Activated CD4-positive, alpha-beta memory T cell treated with anti-CD3 and anti-CD28 coated beads for 36 hours (primary cell): ENCODE measurements at regions not wholly inside any gene's neighbourhood (a gene's known extent, or its start where the extent isn't known, plus 50 kb on each side); places are given as distances from the start of the nearest gene placed in this dataset.

Experiments
- CTCF ChIA-PET: fragments of 350-600 bp; sonication (Branson Sonifier 250); formaldehyde crosslinking; loops from one replicate; lab custom pipeline; 2021; ENCODE audit warnings: antibody characterized with exemption, inconsistent platforms; lab: Charles Lee
- POLR2A ChIA-PET: fragments of 350-600 bp; sonication (Branson Sonifier 250); formaldehyde crosslinking; loops from one replicate; lab custom pipeline; 2021; ENCODE audit warnings: antibody characterized with exemption; lab: Charles Lee
- DNase-seq: peaks from one replicate; pipeline ENCODE4 v3.0.0-alpha.2; 2020
- H3K27ac Mint-ChIP-seq: one replicate; pipeline ENCODE4 v1.8.0; 2021; ENCODE audit warnings: mixed read lengths
- H3K27me3 Mint-ChIP-seq: one replicate; pipeline ENCODE4 v1.8.0; 2021; ENCODE audit warnings: mixed read lengths
- H3K36me3 Mint-ChIP-seq: one replicate; pipeline ENCODE4 v1.8.0; 2021; ENCODE audit warnings: mixed read lengths
- H3K4me1 Mint-ChIP-seq: one replicate; pipeline ENCODE4 v1.8.0; 2021; ENCODE audit warnings: low read depth, mixed read lengths
- H3K4me3 Mint-ChIP-seq: one replicate; pipeline ENCODE4 v1.8.0; 2021; ENCODE audit warnings: mild to moderate bottlenecking, mixed read lengths
- H3K9me3 Mint-ChIP-seq: one replicate; pipeline ENCODE4 v1.8.0; 2021; ENCODE audit warnings: mixed read lengths
- intact Hi-C: fragments of 100-400 bp; cut with micrococcal nuclease; formaldehyde crosslinking; loops from one replicate; pipeline ENCODE4 v1.15.1; 2023

- ChIA-PET CTCF (interaction anchor here (0.7 to 1.2 kb wide), 2 partner anchors 211 kb away, joined by 3 to 4 read pairs; no protein-coding TSS in a partner anchor), POLR2A (no interaction called here)
- Mint-ChIP-seq H3K27me3 (no peaks in the 10 kb centered on the region), H3K36me3 (no peaks in the 10 kb centered on the region), H3K4me1 (peaks cover 14% of the 10 kb centered on the region), H3K27ac (no peak overlapping the region), H3K9me3 (no peaks in the 10 kb centered on the region), H3K4me3 (no peak overlapping the region)
- DNase-seq: no peak
- intact Hi-C loops: no loop called here
Observed at GRCh38 chr14:100434911-100435438, 111.8 kb downstream of the SLC25A47 start.

- H3K27me3 Mint-ChIP-seq: no peaks in the 10 kb centered on the region
- ChIA-PET POLR2A (no interaction called here), CTCF (interaction anchor here (0.7 kb wide), 1 partner anchor 210 kb away, joined by 3 read pairs; no protein-coding TSS in a partner anchor)
- no peak overlapping the region for H3K4me3 Mint-ChIP-seq
- H3K4me1 Mint-ChIP-seq: peaks cover 14% of the 10 kb centered on the region
- no peaks in the 10 kb centered on the region for H3K9me3 Mint-ChIP-seq
- H3K27ac Mint-ChIP-seq: no peak overlapping the region
- intact Hi-C loops: no loop called here
- DNase-seq: no peak
- no peaks in the 10 kb centered on the region for H3K36me3 Mint-ChIP-seq
Observed at GRCh38 chr14:100435459-100435858, 112.3 kb downstream of the SLC25A47 start.

DNA sequence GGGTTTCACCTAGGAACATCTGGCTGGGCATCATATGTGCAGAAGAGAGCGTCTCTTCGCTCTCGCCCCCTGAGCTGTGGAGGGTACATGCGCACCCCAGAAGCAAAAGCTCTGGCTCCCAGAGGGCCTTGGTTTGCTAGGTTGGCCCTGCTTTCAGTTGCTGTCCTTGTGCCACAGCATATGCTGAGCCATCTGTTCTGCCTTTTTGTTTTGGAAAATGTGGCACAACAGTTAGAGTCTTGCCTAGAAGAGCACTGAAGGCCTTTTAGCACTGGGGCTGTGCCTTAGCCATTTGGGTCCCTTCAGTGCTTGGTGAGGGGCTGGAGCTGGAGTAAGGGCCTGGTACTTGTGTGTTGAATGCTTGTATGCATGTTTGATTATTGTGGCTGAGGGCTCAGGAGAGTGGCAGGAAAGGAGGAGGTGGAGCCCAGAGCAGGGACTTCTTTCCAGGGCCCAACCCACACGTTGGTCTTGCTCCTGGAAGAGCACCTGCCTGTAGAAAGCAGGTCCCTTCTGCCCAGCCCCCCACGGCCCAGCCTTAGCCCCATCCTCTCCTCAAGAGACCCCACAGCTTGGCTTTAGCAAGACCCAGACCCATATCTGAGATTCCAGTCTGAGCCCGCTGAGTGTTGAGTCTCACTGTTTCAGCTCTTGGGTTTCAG lies 113.7 kb downstream of the SLC25A47 start:
- Mint-ChIP-seq H3K9me3 (no peaks in the 10 kb centered on the region), H3K36me3 (no peaks in the 10 kb centered on the region), H3K27ac (no peak overlapping the region), H3K27me3 (no peaks in the 10 kb centered on the region), H3K4me3 (no peak overlapping the region), H3K4me1 (peaks cover 23% of the 10 kb centered on the region)
- DNase-seq: no peak
- intact Hi-C loops: no loop called here
- POLR2A ChIA-PET: interaction anchor here (0.7 kb wide), 1 partner anchor 9 kb away, joined by 3 read pairs; no protein-coding TSS in a partner anchor
- CTCF ChIA-PET: interaction anchor here (0.5 to 1.5 kb wide), 3 partner anchors 11 to 918 kb away, joined by 3 to 5 read pairs (median 4); no protein-coding TSS in a partner anchor

GRCh38 chr14:100438271-100438670 lies 115.1 kb downstream of the SLC25A47 start:
- no peaks in the 10 kb centered on the region for H3K9me3 Mint-ChIP-seq
- H3K27me3 Mint-ChIP-seq: no peaks in the 10 kb centered on the region
- H3K27ac Mint-ChIP-seq: no peak overlapping the region
- H3K36me3 Mint-ChIP-seq: no peaks in the 10 kb centered on the region
- ChIA-PET CTCF (interaction anchor here (1.0 to 3.2 kb wide), 2 partner anchors 10 to 208 kb away, joined by 3 to 25 read pairs; no protein-coding TSS in a partner anchor), POLR2A (no interaction called here)
- no peak for DNase-seq
- intact Hi-C loops: no loop called here
- H3K4me1 Mint-ChIP-seq: peaks cover 23% of the 10 kb centered on the region
- H3K4me3 Mint-ChIP-seq: no peak overlapping the region

GRCh38 chr14:100438678-100439592 lies 115.8 kb downstream of the SLC25A47 start:
- intact Hi-C loops: no loop called here
- DNase-seq: peak; percentile 77
- H3K4me3 Mint-ChIP-seq: no peak overlapping the region
- H3K27ac Mint-ChIP-seq: no peak overlapping the region
- H3K9me3 Mint-ChIP-seq: no peaks in the 10 kb centered on the region
- H3K4me1 Mint-ChIP-seq: peaks cover 23% of the 10 kb centered on the region
- ChIA-PET POLR2A (no interaction called here), CTCF (interaction anchor here (1.0 to 3.2 kb wide), 3 partner anchors 10 to 214 kb away, joined by 3 to 25 read pairs (median 4); no protein-coding TSS in a partner anchor)
- H3K36me3 Mint-ChIP-seq: no peaks in the 10 kb centered on the region
- H3K27me3 Mint-ChIP-seq: no peaks in the 10 kb centered on the region

- intact Hi-C loops: loop anchor here (5.0 kb wide), 1 partner anchor 208 kb away; no protein-coding TSS in a partner anchor
- ChIA-PET CTCF (interaction anchor here (1.2 to 3.2 kb wide), 2 partner anchors 207 to 214 kb away, joined by 4 to 25 read pairs; no protein-coding TSS in a partner anchor), POLR2A (no interaction called here)
- DNase-seq: no peak
- no peaks in the 10 kb centered on the region for H3K36me3 Mint-ChIP-seq
- no peaks in the 10 kb centered on the region for H3K27me3 Mint-ChIP-seq
- H3K27ac Mint-ChIP-seq: no peak overlapping the region
- no peak overlapping the region for H3K4me3 Mint-ChIP-seq
- no peaks in the 10 kb centered on the region for H3K9me3 Mint-ChIP-seq
- peaks cover 15% of the 10 kb centered on the region for H3K4me1 Mint-ChIP-seq
Observed at GRCh38 chr14:100439781-100440180, 116.6 kb downstream of the SLC25A47 start.

GRCh38 chr14:100440207-100440631 lies 117.1 kb downstream of the SLC25A47 start:
- DNase-seq: peak; percentile 49
- no peaks in the 10 kb centered on the region for H3K36me3 Mint-ChIP-seq
- no peaks in the 10 kb centered on the region for H3K27me3 Mint-ChIP-seq
- H3K4me3 Mint-ChIP-seq: no peak overlapping the region
- ChIA-PET CTCF (interaction anchor here (0.6 to 3.2 kb wide), 3 partner anchors 87 to 213 kb away, joined by 3 to 25 read pairs (median 4); no protein-coding TSS in a partner anchor), POLR2A (no interaction called here)
- peaks cover 15% of the 10 kb centered on the region for H3K4me1 Mint-ChIP-seq
- H3K9me3 Mint-ChIP-seq: no peaks in the 10 kb centered on the region
- intact Hi-C loops: loop anchor here (5.0 kb wide), 1 partner anchor 207 kb away; no protein-coding TSS in a partner anchor
- no peak overlapping the region for H3K27ac Mint-ChIP-seq

DNA sequence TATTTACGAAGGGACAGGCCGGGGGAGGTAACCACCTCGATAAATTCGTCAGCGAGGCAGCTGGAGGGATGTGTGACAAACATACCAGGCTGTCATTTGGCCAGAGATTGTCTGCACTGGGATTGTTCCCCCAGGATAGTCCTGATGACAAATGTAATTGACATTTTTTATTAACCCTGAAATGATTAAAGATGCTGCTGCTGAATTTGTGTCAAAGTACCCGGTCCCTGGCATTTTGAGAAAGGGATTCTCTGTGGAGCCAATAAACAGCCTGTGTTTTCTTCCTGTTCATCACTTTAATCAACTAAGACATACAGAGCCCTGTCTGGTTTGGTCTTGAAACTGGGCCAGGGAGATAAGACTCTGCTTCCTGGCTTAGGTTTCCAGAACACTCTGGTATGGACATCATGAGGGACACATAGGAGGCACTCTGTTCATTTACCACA lies 117.6 kb downstream of the SLC25A47 start:
- peaks cover 15% of the 10 kb centered on the region for H3K4me1 Mint-ChIP-seq
- no peak overlapping the region for H3K27ac Mint-ChIP-seq
- DNase-seq: no peak
- H3K36me3 Mint-ChIP-seq: no peaks in the 10 kb centered on the region
- intact Hi-C loops: loop anchor here (5.0 kb wide), 1 partner anchor 207 kb away; no protein-coding TSS in a partner anchor
- CTCF ChIA-PET: interaction anchor here (0.6 to 3.2 kb wide), 2 partner anchors 87 to 206 kb away, joined by 3 to 25 read pairs; no protein-coding TSS in a partner anchor
- no peaks in the 10 kb centered on the region for H3K9me3 Mint-ChIP-seq
- no peaks in the 10 kb centered on the region for H3K27me3 Mint-ChIP-seq
- POLR2A ChIA-PET: no interaction called here
- no peak overlapping the region for H3K4me3 Mint-ChIP-seq

GRCh38 chr14:100441271-100441947 lies 118.3 kb downstream of the SLC25A47 start:
- ChIA-PET POLR2A (no interaction called here), CTCF (no interaction called here)

GRCh38 chr14:100442036-100442435 lies 118.9 kb downstream of the SLC25A47 start:
- Mint-ChIP-seq H3K27ac (no peak overlapping the region), H3K9me3 (no peaks in the 10 kb centered on the region), H3K27me3 (no peaks in the 10 kb centered on the region), H3K4me3 (no peak overlapping the region), H3K4me1 (peaks cover 20% of the 10 kb centered on the region), H3K36me3 (no peaks in the 10 kb centered on the region)
- POLR2A ChIA-PET: no interaction called here
- intact Hi-C loops: loop anchor here (5.0 kb wide), 1 partner anchor 205 kb away; no protein-coding TSS in a partner anchor
- no peak for DNase-seq
- CTCF ChIA-PET: no interaction called here

More at GRCh38 chr14:100441271-100441947, 118.3 kb downstream of the SLC25A47 start:
- H3K27ac Mint-ChIP-seq: no peak overlapping the region
- peaks cover 15% of the 10 kb centered on the region for H3K4me1 Mint-ChIP-seq
- no peaks in the 10 kb centered on the region for H3K9me3 Mint-ChIP-seq
- no peak overlapping the region for H3K4me3 Mint-ChIP-seq
- no peak for DNase-seq
- H3K36me3 Mint-ChIP-seq: no peaks in the 10 kb centered on the region
- no peaks in the 10 kb centered on the region for H3K27me3 Mint-ChIP-seq
- intact Hi-C loops: loop anchor here (5.0 kb wide), 1 partner anchor 206 kb away; no protein-coding TSS in a partner anchor
